NCI-H748 (cell line): ENCODE measurements at regions not wholly inside any gene's neighbourhood (a gene's known extent, or its start where the extent isn't known, plus 50 kb on each side); places are given as distances from the start of the nearest gene placed in this dataset.
A peak's percentile ranks its signal among the peaks of the same experiment; 100 is the strongest.
"Not testable (repeated sequence)": the region's sequence is repeated elsewhere in the genome, so short reads cannot be mapped to it uniquely, and the experiment has no call there.

Experiments
- DNase-seq: peaks from one replicate; lab custom pipeline; 2025; ENCODE audit not compliant: unreplicated experiment; lab: John Stamatoyannopoulos, UW

- peak; percentile 93 for DNase-seq
Observed at GRCh38 chr11:10973416-10973815, 115.6 kb upstream of the ZBED5 start.

GRCh38 chr11:10970926-10971325 lies 113.1 kb upstream of the ZBED5 start:
- no peak for DNase-seq

DNA sequence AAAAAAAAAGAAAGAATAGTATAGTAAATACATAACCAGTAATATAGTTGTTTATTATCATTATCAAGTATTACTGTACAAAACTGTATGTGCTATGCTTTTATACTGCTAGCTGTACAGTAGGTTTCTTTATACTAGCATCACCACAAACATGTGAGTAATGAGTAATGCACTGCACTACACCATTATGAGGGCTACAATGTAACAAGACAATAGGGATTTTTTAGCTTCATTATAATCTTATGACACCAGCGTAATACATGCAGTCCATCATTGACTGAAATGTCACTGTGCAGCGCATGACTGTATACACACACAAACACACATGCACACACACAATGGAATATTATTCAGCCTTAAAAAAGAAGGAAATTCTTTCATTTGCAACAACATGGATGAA lies 111.5 kb upstream of the ZBED5 start:
- no peak for DNase-seq

DNA sequence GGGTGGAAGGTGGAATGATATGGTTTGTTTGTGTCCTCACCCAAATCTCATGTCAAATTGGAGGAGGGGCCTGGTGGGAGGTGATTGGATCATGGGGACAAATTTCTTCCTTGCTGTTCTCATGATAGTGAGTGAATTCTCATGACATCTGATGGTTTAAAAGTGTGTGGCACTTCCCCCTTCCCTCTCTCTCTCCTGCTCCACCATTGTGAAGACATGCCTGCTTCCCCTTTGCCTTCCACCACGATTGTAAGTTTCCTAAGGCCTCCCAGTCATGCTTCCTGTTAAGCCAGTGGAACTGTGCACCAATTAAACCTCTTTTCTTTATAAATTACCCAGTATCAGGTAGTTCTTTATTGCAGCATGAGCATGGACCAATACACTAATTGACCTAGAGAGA lies 99.0 kb upstream of the ZBED5 start:
- DNase-seq: not testable (repeated sequence)

- DNase-seq: no peak
Observed at GRCh38 chr11:10955616-10956015, 97.8 kb upstream of the ZBED5 start.

GRCh38 chr11:10954184-10954583 lies 96.3 kb upstream of the ZBED5 start:
- no peak for DNase-seq

GRCh38 chr11:10952872-10953271 lies 95.0 kb upstream of the ZBED5 start:
- no peak for DNase-seq

- not testable (repeated sequence) for DNase-seq
Observed at GRCh38 chr11:10947935-10948334, 90.1 kb upstream of the ZBED5 start.

- no peak for DNase-seq
Observed at GRCh38 chr11:10946072-10946471, 88.2 kb upstream of the ZBED5 start.

- DNase-seq: no peak
Observed at GRCh38 chr11:10945196-10945595, 87.3 kb upstream of the ZBED5 start.

DNA sequence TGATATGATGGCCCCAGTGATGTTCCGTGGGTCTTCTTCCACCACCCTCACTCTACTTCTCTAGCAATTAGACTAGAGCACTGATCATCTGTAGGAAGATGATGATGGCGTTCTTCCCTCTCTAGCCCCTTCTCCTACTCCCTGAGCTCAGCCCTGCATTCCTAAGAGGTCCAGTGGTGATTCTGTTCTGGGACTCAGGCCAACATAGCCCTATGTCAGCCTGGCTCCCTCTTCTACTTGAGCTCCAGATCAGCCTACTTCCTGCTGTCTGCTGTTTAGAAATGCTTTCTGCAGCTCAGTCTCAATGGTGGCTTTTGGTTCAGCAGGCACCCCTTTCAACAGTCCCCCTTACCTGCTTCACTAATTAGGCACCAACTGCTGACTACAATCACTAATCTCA lies 86.1 kb upstream of the ZBED5 start:
- DNase-seq: no peak

- DNase-seq: no peak
Observed at GRCh38 chr11:10942620-10943019, 84.8 kb upstream of the ZBED5 start.

DNA sequence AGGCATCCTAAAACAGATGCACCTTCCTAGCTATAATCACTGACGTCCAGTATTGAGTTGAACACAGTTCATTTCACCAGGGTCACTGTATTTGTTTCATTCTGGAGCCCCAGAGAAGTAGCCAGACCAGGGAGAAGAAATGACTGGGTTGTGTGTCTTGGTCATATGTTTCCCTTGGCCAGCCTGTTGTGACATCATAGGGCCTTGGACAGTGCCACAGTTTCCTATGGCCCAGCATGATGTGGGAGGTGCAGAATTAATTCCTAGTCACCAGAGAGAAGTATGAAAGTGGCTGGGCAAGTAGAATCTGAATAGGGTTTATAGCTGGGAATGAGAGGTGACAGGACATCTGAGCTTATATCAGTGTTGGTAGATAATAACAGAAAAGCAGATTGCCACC lies 84.0 kb upstream of the ZBED5 start:
- DNase-seq: no peak

- DNase-seq: no peak
Observed at GRCh38 chr11:10941414-10941813, 83.6 kb upstream of the ZBED5 start.

DNA sequence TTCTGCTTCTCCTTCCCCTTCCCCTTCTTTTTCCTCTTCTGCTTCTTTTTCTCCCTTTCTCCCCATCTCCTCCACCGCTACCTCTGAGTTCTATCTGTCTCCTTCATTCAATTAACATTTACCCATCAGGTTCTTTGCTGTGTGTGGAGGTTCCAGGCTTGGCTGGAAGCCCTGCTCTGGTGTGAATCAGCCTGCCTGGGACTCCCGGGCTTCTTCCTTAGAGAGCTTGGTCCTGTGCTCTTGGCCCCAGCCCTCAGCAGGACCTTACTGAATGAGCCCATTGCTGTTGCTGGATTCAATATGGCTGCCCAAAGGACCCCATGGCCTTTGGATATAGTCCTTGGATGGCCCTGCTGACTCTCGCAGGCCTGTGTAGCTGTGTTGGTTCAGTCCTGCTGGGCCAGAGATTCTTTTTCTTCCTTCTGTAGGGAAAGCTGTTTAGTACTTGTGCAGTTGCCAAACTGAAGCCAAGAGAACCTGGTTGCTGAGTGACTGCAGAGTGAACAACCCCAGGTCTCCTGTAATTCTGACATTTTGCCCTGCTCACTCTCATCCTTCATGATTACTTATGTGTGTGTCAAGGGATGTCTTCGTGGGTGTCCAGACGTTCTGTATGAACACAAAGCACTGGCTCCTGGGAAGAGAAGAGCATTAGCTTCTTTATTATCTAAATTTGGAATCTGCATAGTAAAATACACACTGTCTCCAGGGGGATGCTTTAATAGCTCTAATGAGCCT lies 81.0 kb upstream of the ZBED5 start:
- DNase-seq: no peak

- no peak for DNase-seq
Observed at GRCh38 chr11:10938231-10938630, 80.4 kb upstream of the ZBED5 start.

DNA sequence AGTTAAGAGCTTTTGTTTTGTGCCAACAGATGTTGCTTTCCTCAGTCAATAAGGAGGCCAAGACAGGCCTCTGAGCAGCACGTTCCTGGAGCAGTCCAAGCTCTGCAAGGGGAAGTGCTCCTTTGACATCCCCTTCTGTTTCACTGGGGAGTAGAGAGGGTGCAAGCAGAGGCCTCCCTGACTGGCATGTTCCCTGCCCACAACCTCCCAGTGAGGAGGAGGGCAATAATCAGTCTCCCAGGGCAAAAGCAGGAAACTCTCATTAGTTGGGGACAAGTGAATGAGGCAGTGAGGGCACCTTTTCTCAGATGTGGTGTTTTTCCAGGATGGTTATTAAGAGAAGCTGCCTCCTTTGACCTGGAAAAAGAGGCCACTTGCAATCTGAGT lies 79.5 kb upstream of the ZBED5 start:
- no peak for DNase-seq

DNA sequence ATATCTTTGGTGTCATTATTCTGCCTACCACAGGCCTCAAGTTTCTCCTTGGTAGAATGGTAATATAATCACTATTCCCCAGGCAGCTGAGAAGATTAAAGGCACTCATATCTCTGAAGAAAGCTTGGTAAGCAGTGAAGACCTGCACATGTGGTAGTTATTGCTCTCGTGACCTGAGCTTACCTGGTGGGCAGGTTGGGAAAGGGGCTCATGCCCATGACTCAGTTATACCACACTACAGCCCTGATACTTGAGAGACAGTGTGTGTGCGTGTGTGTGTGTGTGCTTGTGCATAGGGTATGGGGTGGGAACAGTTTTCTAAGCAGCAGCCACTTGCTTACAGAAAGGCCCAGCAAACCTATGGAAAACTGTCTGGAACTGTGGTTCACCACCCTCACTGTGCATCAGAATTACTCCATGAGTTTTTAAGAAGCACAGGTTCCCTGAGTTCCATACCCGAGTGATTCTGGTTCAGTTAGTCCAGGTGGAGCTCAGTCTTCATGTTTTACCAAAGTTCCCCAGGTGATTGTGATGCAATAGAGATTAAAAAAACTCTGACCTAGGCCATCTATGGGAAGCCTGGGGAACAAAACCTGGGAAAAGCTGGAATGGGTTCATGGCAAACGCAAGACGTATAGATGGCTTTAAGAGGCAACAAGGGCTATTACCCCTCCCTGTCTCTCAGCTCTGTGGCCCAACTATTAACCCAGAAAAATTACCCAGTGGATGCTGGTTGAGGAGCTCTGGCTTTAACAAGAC lies 79.0 kb upstream of the ZBED5 start:
- DNase-seq: no peak

DNA sequence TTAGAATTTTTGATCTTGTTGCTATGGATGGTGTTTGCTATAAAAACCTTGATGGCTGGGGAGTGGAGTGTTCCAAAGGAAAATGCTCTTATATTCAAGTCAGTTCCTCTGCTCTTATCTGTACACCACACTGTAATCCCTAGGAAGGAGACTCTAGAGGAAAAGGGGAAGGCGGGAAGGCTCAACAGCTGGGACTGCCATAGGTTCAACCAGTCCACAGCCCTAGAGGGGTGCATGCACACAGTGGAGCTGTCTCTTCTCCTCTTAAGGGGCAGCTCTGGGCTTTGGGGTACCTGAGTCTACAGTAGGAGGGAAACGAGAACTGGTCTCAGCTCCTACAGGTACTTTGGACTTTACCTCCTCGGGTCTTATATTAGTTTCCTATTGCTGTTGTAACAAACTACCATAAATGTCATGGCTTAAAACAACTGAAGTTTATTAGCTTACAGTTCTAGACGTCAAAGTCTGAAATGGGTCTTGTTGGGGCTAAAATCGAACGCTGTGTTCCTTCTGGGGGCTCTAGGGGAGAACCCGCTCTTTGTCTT lies 77.2 kb upstream of the ZBED5 start:
- no peak for DNase-seq

- peak; percentile 67 for DNase-seq
Observed at GRCh38 chr11:10934293-10934860, 76.5 kb upstream of the ZBED5 start.

DNA sequence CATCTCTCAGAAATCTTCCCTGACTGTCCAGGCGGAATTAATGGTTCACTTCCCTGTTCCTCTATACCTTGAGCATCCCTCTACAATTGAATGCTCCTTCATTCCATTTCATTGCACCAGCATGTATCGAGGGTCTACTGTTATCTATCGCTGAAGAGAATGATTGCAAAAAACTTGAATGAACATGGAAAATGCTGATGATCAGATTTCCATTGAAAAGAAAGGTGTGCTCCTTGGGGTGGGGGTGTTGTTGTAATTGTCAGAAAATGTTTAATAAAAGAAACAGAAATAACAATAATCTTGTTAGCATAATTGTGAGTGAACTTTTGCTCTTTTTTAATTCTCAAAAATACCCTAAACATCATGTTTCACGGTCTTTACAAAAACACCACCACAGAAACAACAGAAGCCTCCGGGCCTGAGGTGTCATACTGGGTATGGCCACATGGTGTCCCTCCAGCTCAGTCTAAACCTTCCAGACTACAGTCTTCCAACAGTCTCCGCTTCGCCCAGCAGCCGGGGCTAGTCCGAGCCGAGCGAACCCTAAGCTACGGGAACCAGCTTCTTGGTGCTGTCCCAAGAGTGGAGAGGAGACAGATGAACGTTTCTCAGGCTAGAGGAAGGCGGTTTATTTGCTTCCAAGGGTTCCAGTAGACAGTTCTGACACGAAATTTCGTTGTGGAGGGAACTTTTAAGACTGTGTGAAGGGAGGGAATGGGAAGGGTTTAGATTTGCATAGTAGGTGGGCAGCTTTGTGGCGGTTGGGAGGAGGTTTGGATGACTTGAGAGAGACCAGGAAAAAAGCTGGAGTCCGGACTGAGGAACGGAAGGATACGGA lies 75.8 kb upstream of the ZBED5 start:
- peak; percentile 91 for DNase-seq
